HCT116 (cell line): ENCODE measurements at regions not wholly inside any gene's neighbourhood (a gene's known extent, or its start where the extent isn't known, plus 50 kb on each side); places are given as distances from the start of the nearest gene placed in this dataset.
"Not testable (repeated sequence)": the region's sequence is repeated elsewhere in the genome, so short reads cannot be mapped to it uniquely, and the experiment has no call there.

Source experiments
- ATAC-seq: fragments of 200-7000 bp; cut with Tn5 transposase; 2 replicates; pipeline ENCODE4 v1.9.1; 2020; ENCODE audit warnings: mild to moderate bottlenecking, moderate library complexity
- BruUV-seq: library from RNA; stranded (reverse); fragments of 400-500 nt; replicated peaks from 2 replicates; lab custom pipeline; 2021; lab: Mats Ljungman, UMichigan
- CTCF ChIA-PET: fragments of 300-600 bp; sonication (Branson Sonifier 250); formaldehyde crosslinking; loops from one replicate; lab custom pipeline; 2021; ENCODE audit warnings: antibody characterized with exemption; lab: Charles Lee
- POLR2A ChIA-PET: fragments of 300-600, 350-600 bp; sonication (Branson Sonifier 250); formaldehyde crosslinking; loops from one replicate; lab custom pipeline; 2021; ENCODE audit warnings: antibody characterized with exemption; lab: Charles Lee
- RAD21 ChIA-PET, 2 experiments: fragments of 300-600 bp; sonication (Branson Sonifier 250); formaldehyde crosslinking; loops; one replicate each; lab custom pipeline; 2023; ENCODE audit warnings: low total read pairs in 2 of 2; ENCODE audit not compliant: uncharacterized antibody in 2 of 2, unreplicated experiment in 2 of 2, low non-redundant PET in 1 of 2; lab: Charles Lee
- DNase-seq: peaks from one replicate; pipeline ENCODE4 v3.0.0-alpha.2; 2010; ENCODE audit warnings: low read depth, low spot score
- H2AFZ ChIP-seq: fragments of 200-600 bp; shearing (Covaris generic), sonication (generic); 2 replicates; pipeline ENCODE4 v1.6.1; 2017; ENCODE audit warnings: low read depth, mixed run types, mixed read lengths, antibody characterized with exemption, low read length; ENCODE audit not compliant: poor library complexity, severe bottlenecking
- H3K27ac ChIP-seq: 2 replicates; pipeline ENCODE4 v1.5.1; 2012; ENCODE audit warnings: low read depth, low read length
- H3K27me3 ChIP-seq: fragments of 200-600 bp; sonication (generic); 2 replicates; pipeline ENCODE4 v1.6.1; 2016; ENCODE audit warnings: mixed run types, low read length, mixed read lengths; ENCODE audit not compliant: insufficient read depth
- H3K36me3 ChIP-seq, 2 experiments: fragments of 200-500 bp in 1 of 2; fragments of 200-600 bp in 1 of 2; sonication (Bioruptor generic) in 1 of 2; sonication (generic) in 1 of 2; 2 replicates each; pipeline versions ENCODE4 v1.5.1 to v1.6.1; 2014 to 2016; ENCODE audit warnings: low read length in 2 of 2, inconsistent platforms in 1 of 2, mixed read lengths in 1 of 2, mixed run types in 1 of 2; ENCODE audit not compliant: insufficient read depth in 2 of 2, control insufficient read depth in 1 of 2
- H3K4me1 ChIP-seq, 2 experiments: fragments of 200-600 bp in 1 of 2; sonication (generic) in 1 of 2; 2 replicates each; pipeline versions ENCODE4 v1.5.1 to v1.6.1; 2012 to 2017; ENCODE audit warnings: low read length in 2 of 2, inconsistent platforms in 1 of 2, mild to moderate bottlenecking in 1 of 2, mixed read lengths in 1 of 2, mixed run types in 1 of 2, moderate library complexity in 1 of 2; ENCODE audit not compliant: insufficient read depth in 2 of 2, control insufficient read depth in 1 of 2
- H3K4me2 ChIP-seq: fragments of 200-600 bp; sonication (generic); 2 replicates; pipeline ENCODE4 v1.6.1; 2017; ENCODE audit warnings: mixed run types, low read length, mixed read lengths
- H3K4me3 ChIP-seq, 2 experiments: fragments of 200-600 bp in 1 of 2; sonication (generic) in 1 of 2; replicated peaks in 1 of 2; 2 replicates each; pipeline ENCODE4 v1.5.1; 2011 to 2016; ENCODE audit warnings: low read length in 2 of 2, control low read depth in 1 of 2, low read depth in 1 of 2, mild to moderate bottlenecking in 1 of 2, mixed read lengths in 1 of 2, mixed run types in 1 of 2
- H3K79me2 ChIP-seq: fragments of 200-600 bp; sonication (generic); 2 replicates; pipeline ENCODE4 v1.6.1; 2017; ENCODE audit warnings: mild to moderate bottlenecking, mixed run types, low read length, moderate library complexity, mixed read lengths; ENCODE audit not compliant: insufficient read depth
- H3K9ac ChIP-seq: fragments of 200-600 bp; sonication (generic); 2 replicates; pipeline ENCODE4 v1.6.1; 2016; ENCODE audit warnings: low read length, mixed read lengths
- H3K9me2 ChIP-seq: fragments of 200-600 bp; sonication (generic), shearing (Covaris generic); 2 replicates; pipeline ENCODE4 v1.6.1; 2017; ENCODE audit warnings: mixed run types, mild to moderate bottlenecking, moderate library complexity; ENCODE audit not compliant: insufficient read depth
- H3K9me3 ChIP-seq, 2 experiments: fragments of 200-500 bp in 1 of 2; fragments of 200-600 bp in 1 of 2; sonication (Bioruptor generic) in 1 of 2; sonication (generic) in 1 of 2; 2 replicates each; pipeline ENCODE4 v1.6.1; 2014 to 2017; ENCODE audit warnings: low read length in 2 of 2, mixed read lengths in 2 of 2, inconsistent platforms in 1 of 2, low read depth in 1 of 2, mild to moderate bottlenecking in 1 of 2, mixed run types in 1 of 2, moderate library complexity in 1 of 2; ENCODE audit not compliant: control insufficient read depth in 1 of 2, insufficient read depth in 1 of 2
- H4K20me1 ChIP-seq: fragments of 200-600 bp; sonication (generic), shearing (Covaris generic); 2 replicates; pipeline ENCODE4 v1.6.1; 2017; ENCODE audit warnings: mixed run types, mild to moderate bottlenecking, moderate library complexity; ENCODE audit not compliant: insufficient read depth
- CBX3 ChIP-seq: IDR thresholded peaks from 2 replicates; pipeline ENCODE4 v1.6.1; 2012; ENCODE audit warnings: low read depth
- EZH2 ChIP-seq: fragments of 200-600 bp; sonication (generic); IDR thresholded peaks from 2 replicates; pipeline ENCODE4 v1.6.1; 2017; ENCODE audit warnings: antibody characterized with exemption, mixed run types
- JUND ChIP-seq: IDR thresholded peaks from 2 replicates; pipeline ENCODE4 v1.6.1; 2012
- POLR2AphosphoS5 ChIP-seq: IDR thresholded peaks from 2 replicates; pipeline ENCODE4 v1.6.1; 2011; ENCODE audit warnings: mild to moderate bottlenecking, low read depth, low read length, moderate library complexity
- RAD21 ChIP-seq: IDR thresholded peaks from 2 replicates; pipeline ENCODE4 v1.6.1; 2012; ENCODE audit warnings: low read depth, mild to moderate bottlenecking
- SP1 ChIP-seq: IDR thresholded peaks from 2 replicates; pipeline ENCODE4 v1.6.1; 2012; ENCODE audit warnings: low read depth
- SRF ChIP-seq: IDR thresholded peaks from 2 replicates; pipeline ENCODE4 v1.6.1; 2012; ENCODE audit warnings: low read depth
- ZBTB33 ChIP-seq: IDR thresholded peaks from 2 replicates; pipeline ENCODE4 v1.6.1; 2011; ENCODE audit warnings: mild to moderate bottlenecking, low read length, moderate library complexity; ENCODE audit not compliant: insufficient replicate concordance; ENCODE audit errors: extremely low read depth
- ZFX ChIP-seq: fragments of 450-650 bp; IDR thresholded peaks from 2 replicates; pipeline ENCODE4 v1.6.1; 2017
- ZNF274 ChIP-seq: fragments of 200-500 bp; sonication (Bioruptor generic); IDR thresholded peaks from 2 replicates; pipeline ENCODE4 v1.6.1; 2014; ENCODE audit warnings: mild to moderate bottlenecking, low read depth, low read length, inconsistent platforms
- intact Hi-C: fragments of 100-400 bp; cut with micrococcal nuclease; formaldehyde crosslinking; loops from 2 replicates; pipeline ENCODE4 v1.10.0; 2022

- Histone ChIP-seq H2AFZ (no peak overlapping the region), H3K27ac (no peak overlapping the region), H3K4me2 (no peak overlapping the region), H3K4me1 (peaks cover 0 to 1% of the 10 kb centered on the region in 2 experiments; a peak in 1 of 4 replicates), H3K9me3 (no peaks in the 10 kb centered on the region), H3K9me2 (no peaks in the 10 kb centered on the region), H3K4me3 (no peak overlapping the region), H4K20me1 (no peaks in the 10 kb centered on the region), H3K79me2 (no peaks in the 10 kb centered on the region), H3K9ac (no peak overlapping the region), H3K27me3 (peaks cover 11% of the 10 kb centered on the region), H3K36me3 (no peaks in the 10 kb centered on the region)
- no TSS peak for BruUV-seq
- DNase-seq (no peak), ATAC-seq (no peak)
- RAD21 ChIA-PET = no interaction called here
- TF ChIP-seq EZH2 = no peak
- TF ChIP-seq CBX3 = no peak
- no peak for TF ChIP-seq JUND
- TF ChIP-seq RAD21 = no peak
- no peak for TF ChIP-seq ZNF274
- TF ChIP-seq ZBTB33 = no peak
- no peak for TF ChIP-seq SRF
- TF ChIP-seq POLR2AphosphoS5 = no peak
- no peak for TF ChIP-seq ZFX
- TF ChIP-seq SP1 = no peak
- CTCF ChIA-PET = no interaction called here
- POLR2A ChIA-PET = no interaction called here
- intact Hi-C loops = no loop called here
Observed at GRCh38 chr20:48493966-48494365, 333.8 kb downstream of the PREX1 start.

DNA sequence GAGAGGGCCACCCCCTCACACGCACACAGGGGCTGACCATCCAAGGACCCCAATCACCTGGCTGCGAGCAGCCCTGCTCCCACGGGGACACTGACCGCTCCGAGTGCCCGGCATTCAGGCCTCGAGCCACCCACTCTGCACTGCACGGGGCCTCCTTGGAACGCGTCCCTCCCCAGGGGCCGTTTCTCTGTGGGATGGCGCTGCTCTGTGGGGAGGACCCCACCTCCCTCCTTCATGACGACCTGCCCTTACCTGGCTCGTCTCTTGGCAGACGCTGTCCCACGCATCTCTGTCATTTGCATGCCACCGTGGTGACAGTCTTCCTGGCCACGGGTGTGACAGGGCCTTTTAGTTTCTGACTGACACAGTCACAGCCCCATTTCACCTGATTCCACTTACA, 334.5 kb downstream of the PREX1 start:
- CTCF ChIA-PET, H3K9me3 ChIP-seq, ATAC-seq, intact Hi-C loops, H3K36me3 ChIP-seq, H2AFZ ChIP-seq, DNase-seq, H3K79me2 ChIP-seq, RAD21 ChIA-PET, H4K20me1 ChIP-seq, POLR2A ChIA-PET, H3K4me1 ChIP-seq, H3K27ac ChIP-seq, H3K9me2 ChIP-seq, H3K4me3 ChIP-seq, H3K4me2 ChIP-seq, H3K9ac ChIP-seq, BruUV-seq: not testable (repeated sequence)
- H3K27me3 ChIP-seq = peaks cover 11% of the 10 kb centered on the region
